Activated B cell treated with CpG ODN at 0.5 μM for 24 hours (primary cell): ENCODE measurements at regions not wholly inside any gene's neighbourhood (a gene's known extent, or its start where the extent isn't known, plus 50 kb on each side); places are given as distances from the start of the nearest gene placed in this dataset.

Source experiments
- ATAC-seq: fragments of 200-7000 bp; cut with Tn5 transposase; one replicate; pipeline ENCODE4 v1.10.0; 2021; ENCODE audit warnings: low read depth, mild to moderate bottlenecking, moderate library complexity
- CTCF ChIA-PET: fragments of 350-600 bp; sonication (Branson Sonifier 250); formaldehyde crosslinking; loops from one replicate; lab custom pipeline; 2021; ENCODE audit warnings: antibody characterized with exemption; lab: Charles Lee
- POLR2A ChIA-PET: fragments of 350-600 bp; sonication (Branson Sonifier 250); formaldehyde crosslinking; loops from one replicate; lab custom pipeline; 2021; ENCODE audit warnings: antibody characterized with exemption; lab: Charles Lee
- DNase-seq: peaks from one replicate; pipeline ENCODE4 v3.0.0; 2022
- H3K27ac Mint-ChIP-seq: one replicate; pipeline ENCODE4 v1.8.0; 2020; ENCODE audit warnings: mixed read lengths
- H3K27me3 Mint-ChIP-seq: one replicate; pipeline ENCODE4 v1.8.0; 2021; ENCODE audit warnings: mixed read lengths
- H3K36me3 Mint-ChIP-seq: one replicate; pipeline ENCODE4 v1.8.0; 2021; ENCODE audit warnings: low read depth, mixed read lengths
- H3K4me1 Mint-ChIP-seq: one replicate; pipeline ENCODE4 v1.8.0; 2021; ENCODE audit warnings: mixed read lengths
- H3K4me3 Mint-ChIP-seq: one replicate; pipeline ENCODE4 v1.8.0; 2020; ENCODE audit warnings: mild to moderate bottlenecking, mixed read lengths
- H3K9me3 Mint-ChIP-seq: one replicate; pipeline ENCODE4 v1.8.0; 2020; ENCODE audit warnings: mixed read lengths
- intact Hi-C: fragments of 100-400 bp; cut with micrococcal nuclease; formaldehyde crosslinking; loops from one replicate; pipeline ENCODE4 v1.15.1; 2024
- TF ChIP-seq, protein P1 (sequence below): fragments of 200-600 bp; IDR thresholded peaks from one replicate; pipeline ENCODE4 v1.8.0; 2022; ENCODE audit warnings: antibody characterized with exemption, mild to moderate bottlenecking

DNA sequence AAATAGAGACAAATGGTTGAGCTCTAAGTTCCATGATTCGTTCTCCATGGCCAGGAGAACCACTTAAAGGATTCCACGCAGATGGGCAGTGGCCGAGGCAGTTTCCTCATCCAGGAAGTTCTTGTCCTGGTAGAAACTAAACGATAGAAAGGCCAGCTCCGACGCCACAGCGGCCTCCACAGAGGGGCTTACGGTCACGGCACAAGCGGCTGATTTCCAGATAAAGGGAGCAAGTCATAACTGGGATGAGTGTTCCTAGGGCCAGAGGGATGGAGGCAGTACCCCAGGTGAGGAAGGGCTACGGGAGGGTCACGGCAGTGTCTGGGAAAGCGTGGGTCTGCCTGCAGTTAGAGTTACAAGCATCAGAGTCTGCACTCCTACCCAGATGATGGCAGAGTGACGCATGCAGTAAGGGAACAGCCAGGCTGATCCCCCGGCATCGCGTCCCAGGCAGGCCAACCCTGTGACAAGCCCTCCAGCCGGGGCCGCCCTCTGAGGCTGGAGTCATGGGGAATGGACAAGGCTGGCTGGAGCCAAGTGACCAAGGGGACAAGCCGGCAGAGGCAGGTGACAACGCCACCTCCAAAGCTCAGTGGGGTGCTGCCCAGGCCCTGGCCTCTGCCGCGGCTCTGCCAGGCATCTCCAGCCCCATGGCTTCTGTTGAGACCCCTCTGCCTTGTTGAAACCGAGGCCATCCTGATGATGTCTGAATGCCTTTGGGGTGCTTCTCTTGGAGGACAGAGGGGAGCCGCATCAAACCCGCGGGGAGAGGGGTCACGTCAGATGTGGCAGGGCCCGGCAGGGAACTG lies 475.1 kb downstream of the BRD1 start:
- H3K27me3 Mint-ChIP-seq: peaks cover 14% of the 10 kb centered on the region
- H3K4me1 Mint-ChIP-seq: no peaks in the 10 kb centered on the region
- H3K4me3 Mint-ChIP-seq: no peak overlapping the region
- DNase-seq (no peak), ATAC-seq (no peak)
- ChIA-PET POLR2A (no interaction called here), CTCF (no interaction called here)
- no peaks in the 10 kb centered on the region for H3K36me3 Mint-ChIP-seq
- intact Hi-C loops: no loop called here
- TF ChIP-seq, protein P1, sequence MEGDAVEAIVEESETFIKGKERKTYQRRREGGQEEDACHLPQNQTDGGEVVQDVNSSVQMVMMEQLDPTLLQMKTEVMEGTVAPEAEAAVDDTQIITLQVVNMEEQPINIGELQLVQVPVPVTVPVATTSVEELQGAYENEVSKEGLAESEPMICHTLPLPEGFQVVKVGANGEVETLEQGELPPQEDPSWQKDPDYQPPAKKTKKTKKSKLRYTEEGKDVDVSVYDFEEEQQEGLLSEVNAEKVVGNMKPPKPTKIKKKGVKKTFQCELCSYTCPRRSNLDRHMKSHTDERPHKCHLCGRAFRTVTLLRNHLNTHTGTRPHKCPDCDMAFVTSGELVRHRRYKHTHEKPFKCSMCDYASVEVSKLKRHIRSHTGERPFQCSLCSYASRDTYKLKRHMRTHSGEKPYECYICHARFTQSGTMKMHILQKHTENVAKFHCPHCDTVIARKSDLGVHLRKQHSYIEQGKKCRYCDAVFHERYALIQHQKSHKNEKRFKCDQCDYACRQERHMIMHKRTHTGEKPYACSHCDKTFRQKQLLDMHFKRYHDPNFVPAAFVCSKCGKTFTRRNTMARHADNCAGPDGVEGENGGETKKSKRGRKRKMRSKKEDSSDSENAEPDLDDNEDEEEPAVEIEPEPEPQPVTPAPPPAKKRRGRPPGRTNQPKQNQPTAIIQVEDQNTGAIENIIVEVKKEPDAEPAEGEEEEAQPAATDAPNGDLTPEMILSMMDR: no peak
- no peak overlapping the region for H3K27ac Mint-ChIP-seq
- no peaks in the 10 kb centered on the region for H3K9me3 Mint-ChIP-seq

GRCh38 chr22:49351761-49352227 lies 475.9 kb downstream of the BRD1 start:
- H3K27me3 Mint-ChIP-seq: peaks cover 14% of the 10 kb centered on the region
- DNase-seq: no peak
- no peaks in the 10 kb centered on the region for H3K4me1 Mint-ChIP-seq
- ChIA-PET CTCF (no interaction called here), POLR2A (no interaction called here)
- H3K36me3 Mint-ChIP-seq: no peaks in the 10 kb centered on the region
- TF ChIP-seq, protein P1: no peak
- H3K4me3 Mint-ChIP-seq: no peak overlapping the region
- intact Hi-C loops: no loop called here
- no peak overlapping the region for H3K27ac Mint-ChIP-seq
- no peaks in the 10 kb centered on the region for H3K9me3 Mint-ChIP-seq
- no peak for ATAC-seq

GRCh38 chr22:49350441-49351121 lies 477.1 kb downstream of the BRD1 start:
- intact Hi-C loops: no loop called here
- TF ChIP-seq, protein P1: no peak
- Mint-ChIP-seq H3K4me3 (no peak overlapping the region), H3K36me3 (no peaks in the 10 kb centered on the region), H3K4me1 (no peaks in the 10 kb centered on the region), H3K27me3 (peaks cover 12% of the 10 kb centered on the region), H3K27ac (no peak overlapping the region), H3K9me3 (no peaks in the 10 kb centered on the region)
- DNase-seq (no peak), ATAC-seq (no peak)
- ChIA-PET CTCF (no interaction called here), POLR2A (no interaction called here)

DNA sequence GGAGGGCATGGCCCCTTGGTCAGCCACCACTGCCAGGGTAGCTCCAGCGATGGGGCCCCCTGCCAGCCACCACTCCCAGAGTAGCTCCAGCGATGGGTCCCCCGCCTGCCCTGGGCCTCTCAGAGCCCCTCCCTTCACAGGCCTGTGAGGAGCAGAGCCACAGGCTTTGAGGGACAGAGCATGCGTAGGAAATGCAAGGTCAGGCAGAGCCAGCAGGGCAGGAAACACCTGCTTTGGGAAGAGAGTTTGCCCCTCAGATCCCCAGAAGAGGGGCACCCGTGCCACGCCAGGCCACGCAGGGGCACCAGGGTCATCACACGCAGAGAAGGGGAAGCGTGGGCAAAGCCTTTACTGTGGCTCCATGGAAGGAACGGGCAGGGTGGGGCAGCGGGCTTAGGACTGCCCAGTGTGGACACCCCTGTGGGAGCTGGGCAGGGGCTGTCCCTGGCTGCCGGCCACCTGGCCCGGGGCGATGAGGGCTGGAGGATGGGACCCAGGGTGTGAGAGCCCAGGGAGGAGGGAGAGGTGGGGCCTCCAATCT lies 477.8 kb downstream of the BRD1 start:
- POLR2A ChIA-PET: no interaction called here
- no peak for ATAC-seq
- TF ChIP-seq, protein P1: no peak

DNA sequence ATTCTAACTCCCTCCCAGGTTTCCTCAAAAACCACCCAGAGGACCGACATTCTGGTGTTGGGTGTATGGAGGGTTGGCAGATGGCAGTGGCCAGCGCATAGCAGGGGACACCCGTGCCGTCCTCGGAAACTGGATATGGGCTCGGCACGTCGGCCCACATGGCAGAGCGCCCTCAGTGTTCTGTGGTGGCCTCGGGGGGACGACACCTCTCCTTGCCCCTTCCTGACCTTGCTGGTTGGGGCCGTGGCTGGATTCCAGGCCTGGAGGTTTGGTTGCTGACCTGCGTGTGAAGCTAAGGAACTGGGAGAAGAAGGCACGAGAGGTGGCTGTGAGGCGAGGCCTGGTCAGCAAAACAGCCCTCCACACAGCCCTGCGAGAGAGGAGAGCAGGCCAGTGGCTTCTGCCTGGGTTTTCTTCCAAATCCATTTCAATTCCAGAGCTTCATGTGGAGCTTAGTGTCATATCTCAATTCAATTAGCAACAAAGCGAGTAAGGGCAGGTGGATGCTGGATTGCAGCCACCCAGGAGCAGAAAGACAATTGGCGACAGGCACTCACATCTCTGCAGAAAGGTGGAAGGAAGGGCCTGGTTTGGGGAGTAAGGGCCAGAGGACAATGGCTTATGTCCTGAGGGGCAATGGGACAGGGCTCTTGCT lies 478.4 kb downstream of the BRD1 start:
- Mint-ChIP-seq H3K4me1 (no peaks in the 10 kb centered on the region), H3K36me3 (no peaks in the 10 kb centered on the region), H3K9me3 (no peaks in the 10 kb centered on the region), H3K27me3 (peaks cover 4% of the 10 kb centered on the region), H3K4me3 (no peak overlapping the region), H3K27ac (no peak overlapping the region)
- ChIA-PET CTCF (no interaction called here), POLR2A (no interaction called here)
- ATAC-seq (no peak), DNase-seq (no peak)
- intact Hi-C loops: no loop called here
- TF ChIP-seq, protein P1: no peak

More for the DNA sequence above, 477.8 kb downstream of the BRD1 start:
- H3K4me3 Mint-ChIP-seq: no peak overlapping the region
- no peak overlapping the region for H3K27ac Mint-ChIP-seq
- intact Hi-C loops: no loop called here
- no peaks in the 10 kb centered on the region for H3K4me1 Mint-ChIP-seq
- peaks cover 9% of the 10 kb centered on the region for H3K27me3 Mint-ChIP-seq
- H3K36me3 Mint-ChIP-seq: no peaks in the 10 kb centered on the region
- CTCF ChIA-PET: no interaction called here
- no peak for DNase-seq
- no peaks in the 10 kb centered on the region for H3K9me3 Mint-ChIP-seq
